ENCODE measurements at regions not wholly inside any gene's neighbourhood (a gene's known extent, or its start where the extent isn't known, plus 50 kb on each side); places are given as distances from the start of the nearest gene placed in this dataset.

- TF ChIP-seq CTCF (conservative IDR thresholded peaks at IDR 0.05) (no peak), EZH2 (IDR thresholded peaks at IDR 0.05; ENCODE audit: low read depth) (no peak)
These were observed 66.7 kb upstream of the MRPS6 start for GRCh38 chr21:34006611-34007168.
